WI38 (cell line): ENCODE measurements at regions not wholly inside any gene's neighbourhood (a gene's known extent, or its start where the extent isn't known, plus 50 kb on each side); places are given as distances from the start of the nearest gene placed in this dataset.

Experiments
- H3K4me3 ChIP-seq: 2 replicates; pipeline ENCODE4 v1.5.1; 2011; ENCODE audit warnings: low read depth, mild to moderate bottlenecking, control low read depth, low read length
- TF ChIP-seq, protein P1 (sequence below): IDR thresholded peaks from 2 replicates; pipeline ENCODE4 v1.5.1; 2012; ENCODE audit warnings: low read depth, mild to moderate bottlenecking, control low read depth, low read length

DNA sequence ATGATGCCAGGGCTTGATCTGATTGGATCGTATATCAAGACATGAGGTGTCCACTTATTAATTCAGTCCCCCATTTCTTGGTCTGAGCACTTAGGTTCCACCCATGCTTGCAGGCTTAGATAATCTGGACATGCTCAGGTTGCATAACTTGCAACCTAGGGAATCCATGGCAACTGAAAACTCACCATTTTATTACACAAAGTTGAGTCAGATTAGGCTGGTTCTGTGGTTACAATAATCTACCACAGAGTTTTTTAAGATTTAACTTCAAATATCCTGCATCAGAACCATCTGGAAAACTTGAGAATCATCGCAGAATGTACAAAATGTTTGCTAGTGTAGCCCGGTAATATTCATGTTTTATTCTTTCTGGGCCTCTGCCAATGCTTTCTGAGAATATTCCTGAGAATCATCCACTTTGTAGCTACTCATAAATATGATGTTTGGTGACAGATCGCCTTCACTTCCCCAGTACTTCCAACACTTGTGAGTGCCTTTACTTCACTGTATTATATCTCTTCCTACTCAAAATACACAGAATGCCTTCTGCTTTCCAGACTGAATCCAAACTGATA is 707.2 kb upstream of the ADAMTS5 start:
- H3K4me3 ChIP-seq, result no peak overlapping the region
- TF ChIP-seq, protein P1, sequence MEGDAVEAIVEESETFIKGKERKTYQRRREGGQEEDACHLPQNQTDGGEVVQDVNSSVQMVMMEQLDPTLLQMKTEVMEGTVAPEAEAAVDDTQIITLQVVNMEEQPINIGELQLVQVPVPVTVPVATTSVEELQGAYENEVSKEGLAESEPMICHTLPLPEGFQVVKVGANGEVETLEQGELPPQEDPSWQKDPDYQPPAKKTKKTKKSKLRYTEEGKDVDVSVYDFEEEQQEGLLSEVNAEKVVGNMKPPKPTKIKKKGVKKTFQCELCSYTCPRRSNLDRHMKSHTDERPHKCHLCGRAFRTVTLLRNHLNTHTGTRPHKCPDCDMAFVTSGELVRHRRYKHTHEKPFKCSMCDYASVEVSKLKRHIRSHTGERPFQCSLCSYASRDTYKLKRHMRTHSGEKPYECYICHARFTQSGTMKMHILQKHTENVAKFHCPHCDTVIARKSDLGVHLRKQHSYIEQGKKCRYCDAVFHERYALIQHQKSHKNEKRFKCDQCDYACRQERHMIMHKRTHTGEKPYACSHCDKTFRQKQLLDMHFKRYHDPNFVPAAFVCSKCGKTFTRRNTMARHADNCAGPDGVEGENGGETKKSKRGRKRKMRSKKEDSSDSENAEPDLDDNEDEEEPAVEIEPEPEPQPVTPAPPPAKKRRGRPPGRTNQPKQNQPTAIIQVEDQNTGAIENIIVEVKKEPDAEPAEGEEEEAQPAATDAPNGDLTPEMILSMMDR, result no peak

DNA sequence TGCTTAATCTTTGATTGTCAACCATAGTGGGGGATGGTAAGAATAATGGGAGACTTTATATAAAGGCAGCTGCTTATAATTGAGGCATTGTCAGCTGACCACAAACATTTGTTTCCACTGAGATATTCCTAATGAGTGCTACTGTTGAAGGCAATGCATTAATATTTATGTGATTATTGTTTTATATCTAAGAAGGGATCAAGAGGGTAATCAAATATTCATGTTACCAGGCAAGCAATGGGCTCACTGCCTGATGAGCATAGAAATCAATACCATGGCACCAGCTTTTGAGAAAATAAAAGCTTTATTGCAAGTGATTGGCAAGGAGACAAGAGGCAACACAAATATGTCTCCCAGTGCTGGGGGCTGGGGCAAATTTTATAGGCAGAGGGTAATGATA is 706.7 kb upstream of the ADAMTS5 start:
- TF ChIP-seq, protein P1, result no peak
- H3K4me3 ChIP-seq, result no peak overlapping the region

GRCh38 chr21:27671207-27671606 is 704.3 kb upstream of the ADAMTS5 start:
- TF ChIP-seq, protein P1, result no peak
- no peak overlapping the region for H3K4me3 ChIP-seq

DNA sequence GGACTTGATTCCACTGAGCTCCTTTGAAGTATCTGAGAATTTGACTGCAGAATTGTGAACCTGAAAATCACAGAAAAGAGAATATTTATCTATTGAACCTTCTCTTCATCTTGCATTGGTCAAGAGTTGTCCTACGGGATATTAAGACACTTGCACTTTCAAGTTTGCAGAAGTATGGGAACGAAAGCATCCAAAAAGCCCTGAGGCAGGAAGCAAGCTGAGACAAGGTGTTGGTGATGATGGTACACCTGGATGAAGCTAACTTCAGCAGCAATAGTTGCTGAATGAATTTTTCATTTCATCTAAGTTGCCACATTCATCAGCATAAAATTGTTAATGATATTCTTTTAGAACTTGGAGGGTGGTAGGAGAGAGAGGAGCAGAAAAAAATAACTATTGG is 686.6 kb upstream of the ADAMTS5 start:
- no peak overlapping the region for H3K4me3 ChIP-seq
- TF ChIP-seq, protein P1, result no peak

DNA sequence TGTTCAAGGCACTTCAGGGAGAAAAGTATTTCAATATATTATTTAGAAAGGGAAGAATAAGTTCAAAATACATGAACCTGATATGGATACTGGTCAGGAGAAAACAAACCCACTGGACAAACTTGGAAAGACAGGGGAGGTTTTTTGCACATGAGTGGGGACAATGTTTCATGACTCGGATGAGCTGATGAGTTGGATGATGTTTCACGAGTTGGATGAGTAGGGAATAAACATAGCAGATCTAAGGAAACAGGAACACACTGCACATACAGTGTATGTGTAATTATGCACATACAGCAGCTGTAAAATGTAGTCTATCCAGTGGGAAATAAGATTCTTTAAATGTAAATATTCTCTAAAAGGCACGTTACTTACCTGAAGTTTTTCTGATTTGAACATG is 682.9 kb upstream of the ADAMTS5 start:
- H3K4me3 ChIP-seq, result no peak overlapping the region
- TF ChIP-seq, protein P1, result no peak

GRCh38 chr21:27649323-27649722 is 682.4 kb upstream of the ADAMTS5 start:
- TF ChIP-seq, protein P1, result no peak
- H3K4me3 ChIP-seq, result no peak overlapping the region

DNA sequence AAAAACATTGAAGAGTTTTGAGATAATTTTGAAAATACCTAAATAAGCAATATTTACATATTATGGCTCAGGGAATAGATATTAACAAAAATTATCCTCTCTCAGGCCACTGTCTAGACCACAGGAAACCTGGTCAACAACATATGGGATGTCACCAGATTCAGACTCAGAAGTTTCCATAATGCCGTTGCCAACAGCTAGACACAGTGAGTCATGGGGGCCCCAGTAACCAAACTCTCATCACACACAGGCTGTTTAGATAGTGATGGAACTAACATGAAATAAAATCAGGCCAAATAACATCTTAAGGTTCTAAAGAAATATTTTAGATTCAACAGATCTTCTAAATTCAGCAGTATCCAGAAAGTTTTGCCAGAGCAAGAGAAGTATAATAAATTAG is 681.7 kb upstream of the ADAMTS5 start:
- TF ChIP-seq, protein P1, result no peak
- H3K4me3 ChIP-seq, result no peak overlapping the region
